ENCODE measurements at regions not wholly inside any gene's neighbourhood (a gene's known extent, or its start where the extent isn't known, plus 50 kb on each side); places are given as distances from the start of the nearest gene placed in this dataset.

- no peaks in the 10 kb centered on the region for H3K9me3 ChIP-seq (ENCODE audit: low read depth, low read length)
- H3K4me3 ChIP-seq = no peak overlapping the region
- no peak for DNase-seq (ENCODE audit: low read depth, low spot score)
- H3K27ac ChIP-seq = no peak overlapping the region
- TF ChIP-seq EZH2 (IDR thresholded peaks at IDR 0.05) (no peak), POLR2AphosphoS5 (IDR thresholded peaks at IDR 0.05; ENCODE audit: borderline replicate concordance, low read depth, low read length) (no peak), FOXP2 (optimal IDR thresholded peaks at IDR 0.05; ENCODE audit: control extremely low read depth, extremely low read length, insufficient read depth) (no peak)
- no peak overlapping the region for H3K9ac ChIP-seq (ENCODE audit: insufficient read length)
- H3K36me3 ChIP-seq (ENCODE audit: insufficient read depth, low read length) = no peaks in the 10 kb centered on the region
These were observed 261.6 kb upstream of the SORL1-AS1 start for GRCh38 chr11:121714351-121714750.

GRCh38 chr11:121711939-121712338, 259.2 kb upstream of the SORL1-AS1 start:
- no peaks in the 10 kb centered on the region for H3K36me3 ChIP-seq (ENCODE audit: insufficient read depth, low read length)
- no peak overlapping the region for H3K27ac ChIP-seq
- H3K4me3 ChIP-seq = no peak overlapping the region
- no peak overlapping the region for H3K9ac ChIP-seq (ENCODE audit: insufficient read length)
- no peaks in the 10 kb centered on the region for H3K9me3 ChIP-seq (ENCODE audit: low read depth, low read length)
- no peak for DNase-seq (ENCODE audit: low read depth, low spot score)
- TF ChIP-seq POLR2AphosphoS5 (IDR thresholded peaks at IDR 0.05; ENCODE audit: borderline replicate concordance, low read depth, low read length) (no peak), FOXP2 (optimal IDR thresholded peaks at IDR 0.05; ENCODE audit: control extremely low read depth, extremely low read length, insufficient read depth) (no peak), EZH2 (IDR thresholded peaks at IDR 0.05) (no peak)

- no peak overlapping the region for H3K9ac ChIP-seq (ENCODE audit: insufficient read length)
These were observed 258.5 kb upstream of the SORL1-AS1 start for GRCh38 chr11:121711236-121711635.

GRCh38 chr11:121706884-121707420, 254.2 kb upstream of the SORL1-AS1 start:
- Histone ChIP-seq H3K9me3 (ENCODE audit: low read depth, low read length) (no peaks in the 10 kb centered on the region), H3K36me3 (ENCODE audit: insufficient read depth, low read length) (no peaks in the 10 kb centered on the region), H3K9ac (ENCODE audit: insufficient read length) (no peak overlapping the region), H3K27ac (no peak overlapping the region), H3K4me3 (no peak overlapping the region)
- no peak for DNase-seq (ENCODE audit: low read depth, low spot score)
- TF ChIP-seq FOXP2 (optimal IDR thresholded peaks at IDR 0.05; ENCODE audit: control extremely low read depth, extremely low read length, insufficient read depth) (no peak), POLR2AphosphoS5 (IDR thresholded peaks at IDR 0.05; ENCODE audit: borderline replicate concordance, low read depth, low read length) (no peak), EZH2 (IDR thresholded peaks at IDR 0.05) (no peak)

More at GRCh38 chr11:121711236-121711635, 258.5 kb upstream of the SORL1-AS1 start:
- Histone ChIP-seq H3K9me3 (ENCODE audit: low read depth, low read length) (no peaks in the 10 kb centered on the region), H3K27ac (no peak overlapping the region), H3K36me3 (ENCODE audit: insufficient read depth, low read length) (no peaks in the 10 kb centered on the region), H3K4me3 (no peak overlapping the region)
- DNase-seq (ENCODE audit: low read depth, low spot score) = no peak
- TF ChIP-seq FOXP2 (optimal IDR thresholded peaks at IDR 0.05; ENCODE audit: control extremely low read depth, extremely low read length, insufficient read depth) (no peak), POLR2AphosphoS5 (IDR thresholded peaks at IDR 0.05; ENCODE audit: borderline replicate concordance, low read depth, low read length) (no peak), EZH2 (IDR thresholded peaks at IDR 0.05) (no peak)

GRCh38 chr11:121703201-121703600, 250.4 kb upstream of the SORL1-AS1 start:
- no peak overlapping the region for H3K4me3 ChIP-seq
- no peak for TF ChIP-seq EZH2 (IDR thresholded peaks at IDR 0.05)
- TF ChIP-seq FOXP2 (optimal IDR thresholded peaks at IDR 0.05; ENCODE audit: control extremely low read depth, extremely low read length, insufficient read depth) = no peak
- no peak for TF ChIP-seq POLR2AphosphoS5 (IDR thresholded peaks at IDR 0.05; ENCODE audit: borderline replicate concordance, low read depth, low read length)
- H3K36me3 ChIP-seq (ENCODE audit: insufficient read depth, low read length) = no peaks in the 10 kb centered on the region
- DNase-seq (ENCODE audit: low read depth, low spot score) = no peak
- H3K27ac ChIP-seq = no peak overlapping the region
- H3K9me3 ChIP-seq (ENCODE audit: low read depth, low read length) = no peaks in the 10 kb centered on the region
- H3K9ac ChIP-seq (ENCODE audit: insufficient read length) = no peak overlapping the region

- Histone ChIP-seq H3K4me3 (no peak overlapping the region), H3K36me3 (ENCODE audit: insufficient read depth, low read length) (no peaks in the 10 kb centered on the region), H3K9ac (ENCODE audit: insufficient read length) (no peak overlapping the region), H3K27ac (no peak overlapping the region), H3K9me3 (ENCODE audit: low read depth, low read length) (no peaks in the 10 kb centered on the region)
- TF ChIP-seq EZH2 (IDR thresholded peaks at IDR 0.05) = no peak
- no peak for TF ChIP-seq POLR2AphosphoS5 (IDR thresholded peaks at IDR 0.05; ENCODE audit: borderline replicate concordance, low read depth, low read length)
- TF ChIP-seq FOXP2 (optimal IDR thresholded peaks at IDR 0.05; ENCODE audit: control extremely low read depth, extremely low read length, insufficient read depth) = no peak
- no peak for DNase-seq (ENCODE audit: low read depth, low spot score)
These were observed 248.2 kb upstream of the SORL1-AS1 start for GRCh38 chr11:121700968-121701367.

- DNase-seq (ENCODE audit: low read depth, low spot score) = no peak
- no peaks in the 10 kb centered on the region for H3K36me3 ChIP-seq (ENCODE audit: insufficient read depth, low read length)
- H3K9ac ChIP-seq (ENCODE audit: insufficient read length) = no peak overlapping the region
- H3K4me3 ChIP-seq = no peak overlapping the region
- H3K9me3 ChIP-seq (ENCODE audit: low read depth, low read length) = no peaks in the 10 kb centered on the region
- H3K27ac ChIP-seq = no peak overlapping the region
- TF ChIP-seq FOXP2 (optimal IDR thresholded peaks at IDR 0.05; ENCODE audit: control extremely low read depth, extremely low read length, insufficient read depth) (no peak), POLR2AphosphoS5 (IDR thresholded peaks at IDR 0.05; ENCODE audit: borderline replicate concordance, low read depth, low read length) (no peak), EZH2 (IDR thresholded peaks at IDR 0.05) (no peak)
These were observed 247.0 kb upstream of the SORL1-AS1 start for GRCh38 chr11:121699801-121700200.

GRCh38 chr11:121696931-121697670, 244.3 kb upstream of the SORL1-AS1 start:
- H3K27ac ChIP-seq = no peak overlapping the region
- no peak for DNase-seq (ENCODE audit: low read depth, low spot score)
- H3K4me3 ChIP-seq = no peak overlapping the region
- TF ChIP-seq FOXP2 (optimal IDR thresholded peaks at IDR 0.05; ENCODE audit: control extremely low read depth, extremely low read length, insufficient read depth) = no peak
- no peak for TF ChIP-seq EZH2 (IDR thresholded peaks at IDR 0.05)
- no peak for TF ChIP-seq POLR2AphosphoS5 (IDR thresholded peaks at IDR 0.05; ENCODE audit: borderline replicate concordance, low read depth, low read length)
- no peaks in the 10 kb centered on the region for H3K9me3 ChIP-seq (ENCODE audit: low read depth, low read length)
- no peaks in the 10 kb centered on the region for H3K36me3 ChIP-seq (ENCODE audit: insufficient read depth, low read length)
- no peak overlapping the region for H3K9ac ChIP-seq (ENCODE audit: insufficient read length)

All from SK-N-MC (cell line).